Kidney tubule cell (primary cell): ENCODE measurements at regions not wholly inside any gene's neighbourhood (a gene's known extent, or its start where the extent isn't known, plus 50 kb on each side); places are given as distances from the start of the nearest gene placed in this dataset.
"Not testable (repeated sequence)": the region's sequence is repeated elsewhere in the genome, so short reads cannot be mapped to it uniquely, and the experiment has no call there.

Source experiments
- DNase-seq: peaks from one replicate; pipeline ENCODE4 v3.0.0-alpha.2; 2018; ENCODE audit warnings: low spot score

DNA sequence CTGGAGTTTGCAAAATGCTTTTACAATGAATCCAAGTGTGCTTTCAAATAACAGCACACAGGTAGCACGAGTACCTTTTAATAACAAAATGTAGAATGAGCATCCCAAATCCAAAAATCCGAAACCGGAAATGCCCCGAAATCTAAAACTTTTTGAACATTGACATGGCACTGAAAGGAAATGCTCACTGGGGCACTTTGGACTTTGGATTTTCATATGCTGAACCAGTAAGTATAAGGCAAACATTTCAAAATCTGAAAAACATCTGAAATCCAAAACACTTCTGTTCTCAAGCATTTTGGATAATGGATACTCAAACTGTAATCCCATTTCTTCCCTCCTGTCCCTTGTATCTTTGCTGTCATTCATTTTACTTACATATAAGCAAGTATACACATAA is 50.1 kb downstream of the GCNT4 start:
- DNase-seq = no peak

- no peak for DNase-seq
Measured at GRCh38 chr5:74995926-74996325, 56.4 kb downstream of the GCNT4 start.

GRCh38 chr5:74994826-74995225 is 57.5 kb downstream of the GCNT4 start:
- DNase-seq = no peak

DNA sequence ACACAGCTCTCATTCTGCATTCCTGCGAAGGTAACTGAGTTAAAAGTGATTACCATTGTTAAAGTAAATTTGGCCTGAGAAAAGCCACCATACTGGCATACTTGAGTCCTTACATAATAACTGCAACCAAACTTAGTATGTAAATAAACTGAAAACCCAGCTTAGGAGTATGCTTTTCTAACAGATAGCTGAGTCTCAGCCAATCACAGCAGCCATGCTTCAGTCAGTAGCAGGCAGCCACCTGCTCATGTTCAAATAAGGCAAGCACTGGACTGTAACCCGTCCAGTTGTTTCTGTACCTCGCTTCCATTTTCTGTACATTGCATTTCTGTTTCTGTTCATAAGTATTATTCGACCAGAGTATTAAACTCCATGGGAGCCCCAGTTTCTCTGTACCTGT is 58.6 kb downstream of the GCNT4 start:
- no peak for DNase-seq

DNA sequence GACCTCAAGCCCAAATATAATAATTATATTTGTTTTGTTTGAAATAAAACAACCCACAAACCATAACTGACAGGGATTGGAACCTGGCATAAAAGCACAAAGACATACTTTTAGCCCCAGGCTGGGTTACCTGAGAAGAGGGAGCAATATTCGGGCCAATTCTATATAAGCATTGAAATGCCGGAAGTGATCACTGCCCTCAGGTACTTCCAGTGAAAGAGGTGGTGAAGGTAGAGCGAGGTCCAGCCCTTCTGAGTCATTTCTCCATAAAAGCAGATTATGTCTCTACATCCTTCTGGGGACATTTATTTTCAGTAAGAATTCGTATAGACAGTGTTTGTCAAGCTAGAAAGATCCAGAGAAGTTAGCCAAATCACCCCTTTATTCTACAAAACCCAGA is 59.6 kb downstream of the GCNT4 start:
- DNase-seq = no peak

- no peak for DNase-seq
Measured at GRCh38 chr5:74991522-74991921, 60.8 kb downstream of the GCNT4 start.

DNA sequence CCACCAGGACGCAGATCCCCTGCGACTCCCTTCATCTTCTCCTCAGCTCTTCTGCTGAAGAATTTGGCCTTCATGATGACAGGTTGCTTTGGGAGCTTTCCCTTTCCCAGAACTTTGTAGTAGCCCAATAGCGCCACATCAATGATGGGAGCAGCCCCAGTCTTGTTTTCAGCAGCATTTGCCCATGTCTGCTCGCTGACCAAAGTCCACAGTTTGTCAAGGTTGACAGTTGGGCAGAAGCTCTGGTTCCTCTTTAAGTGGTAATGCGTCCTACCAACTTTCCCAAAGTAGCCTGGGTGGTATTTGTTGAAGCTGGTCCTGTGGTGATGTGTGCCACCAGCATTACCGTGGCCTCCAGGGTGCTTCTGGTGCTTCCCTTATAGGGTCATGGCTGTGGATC is 62.2 kb downstream of the GCNT4 start:
- no peak for DNase-seq

GRCh38 chr5:74988273-74988983 is 63.9 kb downstream of the GCNT4 start:
- no peak for DNase-seq

DNA sequence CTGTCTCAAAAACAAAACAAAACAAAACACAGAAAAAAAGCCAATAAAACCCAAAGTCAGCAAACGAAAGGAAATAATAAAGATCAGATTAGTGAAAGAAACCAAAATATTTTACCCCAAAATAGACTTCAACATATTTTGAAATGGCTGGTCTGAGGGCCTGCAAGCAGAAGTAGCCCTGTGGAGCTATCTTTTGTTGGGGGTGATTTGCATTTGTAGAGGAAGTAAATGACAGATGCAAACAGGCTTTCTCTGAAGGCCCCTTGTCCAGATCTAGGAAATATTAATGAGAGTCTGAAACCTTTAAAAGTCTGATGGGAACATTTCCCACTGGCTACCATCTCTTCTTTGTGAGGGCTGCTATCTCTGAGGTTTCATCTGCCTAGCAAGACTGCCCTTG is 74.0 kb downstream of the GCNT4 start:
- no peak for DNase-seq

- no peak for DNase-seq
Measured at GRCh38 chr5:74977471-74977870, 74.9 kb downstream of the GCNT4 start.

DNA sequence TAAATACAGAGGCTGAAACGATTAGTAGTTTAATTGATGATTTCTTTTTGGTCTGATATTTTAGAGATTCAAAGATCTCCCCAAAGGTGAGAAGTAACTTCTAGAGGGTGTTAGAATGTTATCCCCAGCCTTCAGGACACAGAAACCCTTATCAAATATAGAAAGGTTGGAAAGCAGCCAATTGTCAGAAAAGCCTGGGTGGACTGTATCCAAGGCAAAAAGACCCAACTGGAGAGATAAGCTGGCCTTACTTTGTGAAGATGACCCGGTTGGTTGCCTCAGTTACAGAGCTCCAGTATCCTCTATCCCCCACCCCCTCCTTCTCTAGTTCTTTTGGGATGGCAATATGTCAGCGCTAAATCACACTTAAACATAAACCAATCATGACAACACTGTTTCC is 75.7 kb downstream of the GCNT4 start:
- DNase-seq = no peak

- DNase-seq = no peak
Measured at GRCh38 chr5:74975582-74975981, 76.8 kb downstream of the GCNT4 start.

GRCh38 chr5:74974451-74975091 is 77.8 kb downstream of the GCNT4 start:
- no peak for DNase-seq

DNA sequence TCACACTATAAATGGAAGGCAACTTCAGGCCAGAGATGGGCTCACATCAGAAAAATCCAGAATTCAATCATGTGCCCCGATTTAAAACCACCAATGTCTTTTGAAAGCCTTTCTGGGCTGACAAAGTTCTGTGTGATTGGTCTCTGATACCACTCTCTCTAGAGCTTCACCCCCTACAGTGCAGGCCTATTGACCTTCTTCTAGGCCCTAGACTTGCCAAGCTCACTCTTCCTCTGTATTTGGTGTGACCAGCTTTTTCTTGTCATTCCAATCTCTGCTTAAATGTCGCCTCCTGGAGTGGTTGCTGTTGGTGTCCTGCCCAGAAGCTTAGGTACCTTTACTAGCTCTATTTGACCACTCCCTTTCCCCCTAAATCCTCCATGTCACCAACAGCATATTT is 78.7 kb downstream of the GCNT4 start:
- DNase-seq = no peak

- no peak for DNase-seq
Measured at GRCh38 chr5:74971947-74972460, 80.4 kb downstream of the GCNT4 start.

DNA sequence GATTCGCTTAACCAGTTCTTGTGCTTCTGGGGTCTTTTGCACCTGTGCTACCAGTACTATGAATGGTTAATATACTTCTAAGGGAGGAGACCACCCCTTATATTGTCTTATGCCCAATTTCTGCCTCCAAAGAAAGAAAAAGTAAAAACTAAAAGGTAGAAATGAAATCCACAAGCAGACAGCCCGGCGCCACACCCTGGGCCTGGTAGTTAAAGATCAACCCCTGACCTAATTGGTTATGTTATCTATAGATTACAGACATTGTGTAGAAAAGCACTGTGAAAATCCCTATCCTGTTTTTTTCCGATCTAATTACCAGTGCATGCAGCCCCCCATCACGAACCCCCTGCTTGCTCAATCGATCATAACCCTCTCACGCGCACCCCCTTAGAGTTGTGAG is 81.5 kb downstream of the GCNT4 start:
- not testable (repeated sequence) for DNase-seq

- no peak for DNase-seq
Measured at GRCh38 chr5:74969726-74970125, 82.6 kb downstream of the GCNT4 start.

GRCh38 chr5:74966141-74967026 is 86.0 kb downstream of the GCNT4 start:
- DNase-seq = peak; percentile 47

GRCh38 chr5:74963407-74963806 is 89.0 kb downstream of the GCNT4 start:
- DNase-seq = peak; percentile 63

GRCh38 chr5:74957906-74958305 is 91.7 kb upstream of the FAM169A start:
- no peak for DNase-seq

- DNase-seq = no peak
Measured at GRCh38 chr5:74957029-74957784, 91.0 kb upstream of the FAM169A start.

DNA sequence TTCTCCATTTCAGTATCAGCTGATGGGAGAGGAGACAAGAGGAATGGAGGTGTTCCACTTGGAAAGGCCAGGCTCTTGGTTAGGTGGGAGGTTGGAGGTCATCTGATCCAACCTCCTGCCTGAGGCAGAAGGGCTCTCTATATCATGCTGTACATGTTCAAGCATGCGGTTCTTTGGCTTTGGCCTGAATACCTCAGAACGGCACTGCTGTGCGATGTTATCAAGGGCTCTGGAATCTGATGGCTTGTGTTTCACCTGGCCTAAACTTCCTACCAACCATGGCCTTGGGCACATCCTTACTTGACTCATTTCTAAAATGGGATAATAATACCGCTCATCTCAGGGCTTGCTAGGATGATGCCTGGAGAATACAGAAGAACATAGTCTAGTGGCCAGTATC is 90.1 kb upstream of the FAM169A start:
- DNase-seq = peak; percentile 30
